Fibroblast of skin of scalp (primary cell): ENCODE measurements at regions not wholly inside any gene's neighbourhood (a gene's known extent, or its start where the extent isn't known, plus 50 kb on each side); places are given as distances from the start of the nearest gene placed in this dataset.
A peak's percentile ranks its signal among the peaks of the same experiment; 100 is the strongest.

Source experiments
- DNase-seq: peaks from one replicate; pipeline ENCODE4 v3.0.0-alpha.2; 2013

GRCh38 chr10:130807096-130807495 is 504.4 kb downstream of the TCERG1L start:
- DNase-seq: no peak

- no peak for DNase-seq
Measured at GRCh38 chr10:130807721-130808120, 503.8 kb downstream of the TCERG1L start.

GRCh38 chr10:130808243-130808642 is 503.3 kb downstream of the TCERG1L start:
- DNase-seq: no peak

GRCh38 chr10:130808686-130809085 is 502.8 kb downstream of the TCERG1L start:
- DNase-seq: no peak

- no peak for DNase-seq
Measured at GRCh38 chr10:130809181-130809580, 502.3 kb downstream of the TCERG1L start.

- no peak for DNase-seq
Measured at GRCh38 chr10:130809761-130810515, 501.6 kb downstream of the TCERG1L start.

- DNase-seq: no peak
Measured at GRCh38 chr10:130810856-130811255, 500.7 kb downstream of the TCERG1L start.

- no peak for DNase-seq
Measured at GRCh38 chr10:130812381-130813148, 499.0 kb downstream of the TCERG1L start.

GRCh38 chr10:130814610-130815009 is 496.9 kb downstream of the TCERG1L start:
- no peak for DNase-seq

- no peak for DNase-seq
Measured at GRCh38 chr10:130816116-130816901, 495.2 kb downstream of the TCERG1L start.

- DNase-seq: no peak
Measured at GRCh38 chr10:130817046-130817624, 494.4 kb downstream of the TCERG1L start.

- no peak for DNase-seq
Measured at GRCh38 chr10:130817674-130818073, 493.8 kb downstream of the TCERG1L start.

GRCh38 chr10:130820880-130821482 is 490.5 kb downstream of the TCERG1L start:
- no peak for DNase-seq

GRCh38 chr10:130824230-130825014 is 487.1 kb downstream of the TCERG1L start:
- no peak for DNase-seq

GRCh38 chr10:130833596-130833995 is 477.9 kb downstream of the TCERG1L start:
- DNase-seq: no peak

- no peak for DNase-seq
Measured at GRCh38 chr10:130834170-130834569, 477.4 kb downstream of the TCERG1L start.

- no peak for DNase-seq
Measured at GRCh38 chr10:130834573-130834972, 476.9 kb downstream of the TCERG1L start.

GRCh38 chr10:130835068-130835467 is 476.5 kb downstream of the TCERG1L start:
- DNase-seq: no peak

GRCh38 chr10:130836344-130836743 is 475.2 kb downstream of the TCERG1L start:
- DNase-seq: no peak

GRCh38 chr10:130843051-130843653 is 468.4 kb downstream of the TCERG1L start:
- no peak for DNase-seq

- DNase-seq: peak; percentile 97
Measured at GRCh38 chr10:130844310-130844709, 467.2 kb downstream of the TCERG1L start.
